GM12878 (cell line): ENCODE measurements at regions not wholly inside any gene's neighbourhood (a gene's known extent, or its start where the extent isn't known, plus 50 kb on each side); places are given as distances from the start of the nearest gene placed in this dataset.

Experiments
- ATAC-seq: fragments of 200-7000 bp; cut with Tn5 transposase; 3 replicates; pipeline ENCODE4 v1.9.1; 2020; ENCODE audit warnings: mild to moderate bottlenecking, moderate library complexity
- BruUV-seq: library from RNA; stranded (reverse); fragments of 400-500 nt; replicated peaks from 2 replicates; lab custom pipeline; 2021; lab: Mats Ljungman, UMichigan
- CTCF ChIA-PET: fragments of 300-600 bp; sonication (Branson Sonifier 250); formaldehyde crosslinking; extraction: SDS; loops from one replicate; lab custom pipeline; 2021; ENCODE audit warnings: inconsistent platforms; lab: Yijun Ruan, JAX
- POLR2A ChIA-PET: fragments of 350-600 bp; formaldehyde crosslinking; extraction: SDS; loops from one replicate; lab custom pipeline; 2021; ENCODE audit warnings: inconsistent platforms; lab: Charles Lee
- RAD21 ChIA-PET: fragments of 300-600 bp; sonication (Branson Sonifier 250); formaldehyde crosslinking; loops from one replicate; lab custom pipeline; 2023; ENCODE audit warnings: antibody characterized with exemption; ENCODE audit not compliant: unreplicated experiment; lab: Charles Lee
- SMC1A ChIA-PET: fragments of 300-600 bp; sonication (Branson Sonifier 250); formaldehyde crosslinking; loops from one replicate; lab custom pipeline; 2023; ENCODE audit not compliant: unreplicated experiment, uncharacterized antibody; lab: Charles Lee
- DNase-seq: peaks from one replicate; pipeline ENCODE4 v3.0.0-alpha.2; 2011; ENCODE audit warnings: low read depth, low spot score
- FAIRE-seq: peaks from 3 replicates; lab custom pipeline; 2011; peaks lifted over from hg19 to GRCh38; lab: Jason Lieb, UNC
- H2AFZ ChIP-seq: 2 replicates; pipeline ENCODE4 v1.6.0; 2011; ENCODE audit warnings: low read depth, low read length, control low read depth; ENCODE audit not compliant: control insufficient read depth
- H3K27ac ChIP-seq: 2 replicates; pipeline ENCODE4 v1.5.1; 2011; ENCODE audit warnings: control low read depth; ENCODE audit not compliant: control insufficient read depth, insufficient read depth
- H3K27me3 ChIP-seq, 2 experiments: replicated peaks in 1 of 2; 2 replicates each; pipeline versions ENCODE4 v1.6.0 to v1.6.1; 2011; ENCODE audit warnings: low read length in 1 of 2; ENCODE audit not compliant: control insufficient read depth in 2 of 2, insufficient read depth in 2 of 2
- H3K36me3 ChIP-seq, 2 experiments: 2 replicates each; pipeline ENCODE4 v1.5.1; 2011; ENCODE audit warnings: low read length in 1 of 2; ENCODE audit not compliant: control insufficient read depth in 2 of 2, insufficient read depth in 2 of 2
- H3K4me1 ChIP-seq: 2 replicates; pipeline ENCODE4 v1.6.1; 2011; ENCODE audit warnings: mild to moderate bottlenecking, low read length, moderate library complexity, mixed read lengths; ENCODE audit not compliant: control insufficient read depth, insufficient read depth
- H3K4me2 ChIP-seq: 2 replicates; pipeline ENCODE4 v1.6.0; 2011; ENCODE audit warnings: control low read depth; ENCODE audit not compliant: control insufficient read depth, insufficient read depth
- H3K4me3 ChIP-seq: fragments of 200-600 bp; sonication (generic); 2 replicates; pipeline ENCODE4 v1.5.1; 2016
- H3K79me2 ChIP-seq: 2 replicates; pipeline ENCODE4 v1.6.0; 2011; ENCODE audit warnings: low read length; ENCODE audit not compliant: control insufficient read depth, insufficient read depth
- H3K9ac ChIP-seq: 2 replicates; pipeline ENCODE4 v1.8.0; 2011; ENCODE audit warnings: low read length, control low read depth, mixed read lengths; ENCODE audit not compliant: control insufficient read depth, insufficient read depth
- H3K9me3 ChIP-seq: replicated peaks from 3 replicates; pipeline ENCODE4 v1.5.1; 2011; ENCODE audit warnings: mild to moderate bottlenecking, low read length; ENCODE audit not compliant: control insufficient read depth, insufficient read depth
- H4K20me1 ChIP-seq: 2 replicates; pipeline ENCODE4 v1.6.0; 2011; ENCODE audit not compliant: control insufficient read depth, insufficient read depth
- BCLAF1 ChIP-seq: fragments of 450-650 bp; IDR thresholded peaks from 2 replicates; pipeline ENCODE4 v1.6.1; 2017; ENCODE audit warnings: antibody characterized with exemption, mild to moderate bottlenecking, moderate library complexity
- BMI1 ChIP-seq: fragments of 450-650 bp; IDR thresholded peaks from 2 replicates; pipeline ENCODE4 v1.6.1; 2016; ENCODE audit warnings: mild to moderate bottlenecking, moderate library complexity, borderline replicate concordance
- MAX ChIP-seq: IDR thresholded peaks from 2 replicates; pipeline ENCODE4 v1.6.1; 2012; ENCODE audit warnings: low read depth, low read length, improper control_type of control experiment
- MXI1 ChIP-seq: fragments of 150-350 bp; IDR thresholded peaks from 2 replicates; pipeline ENCODE4 v1.6.1; 2011; ENCODE audit warnings: low read depth, mild to moderate bottlenecking, inconsistent platforms, low read length, improper control_type of control experiment
- NFIC ChIP-seq: IDR thresholded peaks from 2 replicates; pipeline ENCODE4 v1.6.1; 2012; ENCODE audit warnings: low read depth, mild to moderate bottlenecking, inconsistent platforms, low read length, moderate library complexity
- NFYB ChIP-seq: IDR thresholded peaks from 2 replicates; pipeline ENCODE4 v1.6.1; 2011; ENCODE audit warnings: low read depth, mild to moderate bottlenecking, low read length, improper control_type of control experiment, moderate library complexity; ENCODE audit not compliant: insufficient read depth
- NR2F1 ChIP-seq: fragments of 450-650 bp; conservative IDR thresholded peaks from 2 replicates; pipeline ENCODE4 v1.6.1; 2017; ENCODE audit warnings: mild to moderate bottlenecking
- SMAD1 ChIP-seq: fragments of 450-650 bp; IDR thresholded peaks from 2 replicates; pipeline ENCODE4 v1.6.1; 2018; ENCODE audit warnings: mild to moderate bottlenecking, low read depth; ENCODE audit not compliant: partially characterized antibody
- ZSCAN29 ChIP-seq: fragments of 450-650 bp; IDR thresholded peaks from 2 replicates; pipeline ENCODE4 v1.6.1; 2017; ENCODE audit warnings: mild to moderate bottlenecking, moderate library complexity
- WGBS: methylation state at CpG from one replicate; pipeline ENCODE4 v1.1.6; 2016; ENCODE audit warnings: low lambda C conversion rate; ENCODE audit not compliant: insufficient replicate concordance, insufficient coverage; ENCODE audit errors: missing lambda C conversion rate; 5-methylcytosine and 5-hydroxymethylcytosine counted together
- in situ Hi-C: fragments of 300-500 bp; cut with MboI; formaldehyde crosslinking; loops from 9 replicates; pipeline ENCODE4 v1.14.3; 2018; ENCODE audit warnings: mixed read lengths
- intact Hi-C: fragments of 100-400 bp; cut with micrococcal nuclease; formaldehyde crosslinking; loops from one replicate; pipeline ENCODE4 v1.14.2; 2022; ENCODE audit not compliant: unreplicated experiment
- TF ChIP-seq, protein P1 (sequence below): IDR thresholded peaks from 2 replicates; pipeline ENCODE4 v1.6.1; 2012; ENCODE audit warnings: improper control_type of control experiment, low read depth, low read length; ENCODE audit not compliant: insufficient replicate concordance
- TF ChIP-seq, protein P2 (sequence below): fragments of 450-650 bp; IDR thresholded peaks from 2 replicates; pipeline ENCODE4 v1.6.1; 2018; ENCODE audit warnings: mild to moderate bottlenecking, low read depth, moderate library complexity; ENCODE audit not compliant: partially characterized antibody

- no peaks in the 10 kb centered on the region for H3K36me3 ChIP-seq
- TF ChIP-seq BCLAF1: no peak
- no peak for TF ChIP-seq NR2F1
- no peak for TF ChIP-seq ZSCAN29
- TF ChIP-seq MXI1: no peak
- TF ChIP-seq, protein P1, sequence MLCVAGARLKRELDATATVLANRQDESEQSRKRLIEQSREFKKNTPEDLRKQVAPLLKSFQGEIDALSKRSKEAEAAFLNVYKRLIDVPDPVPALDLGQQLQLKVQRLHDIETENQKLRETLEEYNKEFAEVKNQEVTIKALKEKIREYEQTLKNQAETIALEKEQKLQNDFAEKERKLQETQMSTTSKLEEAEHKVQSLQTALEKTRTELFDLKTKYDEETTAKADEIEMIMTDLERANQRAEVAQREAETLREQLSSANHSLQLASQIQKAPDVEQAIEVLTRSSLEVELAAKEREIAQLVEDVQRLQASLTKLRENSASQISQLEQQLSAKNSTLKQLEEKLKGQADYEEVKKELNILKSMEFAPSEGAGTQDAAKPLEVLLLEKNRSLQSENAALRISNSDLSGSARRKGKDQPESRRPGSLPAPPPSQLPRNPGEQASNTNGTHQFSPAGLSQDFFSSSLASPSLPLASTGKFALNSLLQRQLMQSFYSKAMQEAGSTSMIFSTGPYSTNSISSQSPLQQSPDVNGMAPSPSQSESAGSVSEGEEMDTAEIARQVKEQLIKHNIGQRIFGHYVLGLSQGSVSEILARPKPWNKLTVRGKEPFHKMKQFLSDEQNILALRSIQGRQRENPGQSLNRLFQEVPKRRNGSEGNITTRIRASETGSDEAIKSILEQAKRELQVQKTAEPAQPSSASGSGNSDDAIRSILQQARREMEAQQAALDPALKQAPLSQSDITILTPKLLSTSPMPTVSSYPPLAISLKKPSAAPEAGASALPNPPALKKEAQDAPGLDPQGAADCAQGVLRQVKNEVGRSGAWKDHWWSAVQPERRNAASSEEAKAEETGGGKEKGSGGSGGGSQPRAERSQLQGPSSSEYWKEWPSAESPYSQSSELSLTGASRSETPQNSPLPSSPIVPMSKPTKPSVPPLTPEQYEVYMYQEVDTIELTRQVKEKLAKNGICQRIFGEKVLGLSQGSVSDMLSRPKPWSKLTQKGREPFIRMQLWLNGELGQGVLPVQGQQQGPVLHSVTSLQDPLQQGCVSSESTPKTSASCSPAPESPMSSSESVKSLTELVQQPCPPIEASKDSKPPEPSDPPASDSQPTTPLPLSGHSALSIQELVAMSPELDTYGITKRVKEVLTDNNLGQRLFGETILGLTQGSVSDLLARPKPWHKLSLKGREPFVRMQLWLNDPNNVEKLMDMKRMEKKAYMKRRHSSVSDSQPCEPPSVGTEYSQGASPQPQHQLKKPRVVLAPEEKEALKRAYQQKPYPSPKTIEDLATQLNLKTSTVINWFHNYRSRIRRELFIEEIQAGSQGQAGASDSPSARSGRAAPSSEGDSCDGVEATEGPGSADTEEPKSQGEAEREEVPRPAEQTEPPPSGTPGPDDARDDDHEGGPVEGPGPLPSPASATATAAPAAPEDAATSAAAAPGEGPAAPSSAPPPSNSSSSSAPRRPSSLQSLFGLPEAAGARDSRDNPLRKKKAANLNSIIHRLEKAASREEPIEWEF: no peak
- TF ChIP-seq NFYB: no peak
- TF ChIP-seq BMI1: no peak
- TF ChIP-seq NFIC: no peak
- TF ChIP-seq MAX: no peak
- TF ChIP-seq SMAD1: no peak
- TF ChIP-seq, protein P2, sequence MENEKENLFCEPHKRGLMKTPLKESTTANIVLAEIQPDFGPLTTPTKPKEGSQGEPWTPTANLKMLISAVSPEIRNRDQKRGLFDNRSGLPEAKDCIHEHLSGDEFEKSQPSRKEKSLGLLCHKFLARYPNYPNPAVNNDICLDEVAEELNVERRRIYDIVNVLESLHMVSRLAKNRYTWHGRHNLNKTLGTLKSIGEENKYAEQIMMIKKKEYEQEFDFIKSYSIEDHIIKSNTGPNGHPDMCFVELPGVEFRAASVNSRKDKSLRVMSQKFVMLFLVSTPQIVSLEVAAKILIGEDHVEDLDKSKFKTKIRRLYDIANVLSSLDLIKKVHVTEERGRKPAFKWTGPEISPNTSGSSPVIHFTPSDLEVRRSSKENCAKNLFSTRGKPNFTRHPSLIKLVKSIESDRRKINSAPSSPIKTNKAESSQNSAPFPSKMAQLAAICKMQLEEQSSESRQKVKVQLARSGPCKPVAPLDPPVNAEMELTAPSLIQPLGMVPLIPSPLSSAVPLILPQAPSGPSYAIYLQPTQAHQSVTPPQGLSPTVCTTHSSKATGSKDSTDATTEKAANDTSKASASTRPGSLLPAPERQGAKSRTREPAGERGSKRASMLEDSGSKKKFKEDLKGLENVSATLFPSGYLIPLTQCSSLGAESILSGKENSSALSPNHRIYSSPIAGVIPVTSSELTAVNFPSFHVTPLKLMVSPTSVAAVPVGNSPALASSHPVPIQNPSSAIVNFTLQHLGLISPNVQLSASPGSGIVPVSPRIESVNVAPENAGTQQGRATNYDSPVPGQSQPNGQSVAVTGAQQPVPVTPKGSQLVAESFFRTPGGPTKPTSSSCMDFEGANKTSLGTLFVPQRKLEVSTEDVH: no peak
- ChIA-PET RAD21 (no interaction called here), CTCF (no interaction called here), SMC1A (interaction anchor here (0.5 to 1.2 kb wide), 2 partner anchors 13 to 656 kb away, joined by 3 read pairs; no protein-coding TSS in a partner anchor), POLR2A (no interaction called here)
- no peak overlapping the region for H3K4me3 ChIP-seq
- WGBS: 3% methylated on average over 2 of the region's 2 CpGs
- H3K9ac ChIP-seq: no peak overlapping the region
- H3K79me2 ChIP-seq: no peaks in the 10 kb centered on the region
- no peak for FAIRE-seq
- no TSS peak for BruUV-seq
- H2AFZ ChIP-seq: no peak overlapping the region
- H3K4me1 ChIP-seq: no peaks in the 10 kb centered on the region
- intact Hi-C loops (no loop called here), in situ Hi-C loops (no loop called here)
- H3K9me3 ChIP-seq: no peaks in the 10 kb centered on the region; the same call in 2 of the 3 replicates
- H4K20me1 ChIP-seq: no peaks in the 10 kb centered on the region
- DNase-seq: no peak
- H3K27me3 ChIP-seq: no peaks in the 10 kb centered on the region
- H3K4me2 ChIP-seq: no peak overlapping the region
- ATAC-seq: no peak
- no peak overlapping the region for H3K27ac ChIP-seq
Measured at GRCh38 chr1:187469836-187470235, 641.1 kb downstream of the PLA2G4A start.
